ENCODE measurements at regions not wholly inside any gene's neighbourhood (a gene's known extent, or its start where the extent isn't known, plus 50 kb on each side); places are given as distances from the start of the nearest gene placed in this dataset.
"Not testable (repeated sequence)": the region's sequence is repeated elsewhere in the genome, so short reads cannot be mapped to it uniquely, and the experiment has no call there.

DNA sequence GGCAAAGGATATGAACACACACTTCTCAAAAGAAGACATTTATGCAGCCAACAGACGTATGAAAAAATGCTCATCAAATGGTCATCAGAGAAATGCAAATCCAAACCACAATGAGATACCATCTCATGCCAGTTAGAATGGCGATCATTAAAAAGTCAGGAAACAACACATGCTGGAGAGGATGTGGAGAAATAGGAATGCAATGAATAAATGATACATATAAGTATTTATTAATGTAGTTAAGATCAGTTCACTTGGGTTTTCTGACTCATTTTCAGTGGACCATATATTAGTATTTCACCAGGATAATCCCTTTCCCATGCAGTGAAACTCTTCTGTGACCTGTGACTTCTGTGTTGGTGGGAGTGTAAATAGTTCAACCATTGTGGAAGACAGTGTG, 110.1 kb downstream of the ATXN3L start:
- H3K4me1 Mint-ChIP-seq (ENCODE audit: low read depth); H3K4me3 Mint-ChIP-seq; H3K27ac Mint-ChIP-seq; H3K9me3 Mint-ChIP-seq; H3K36me3 Mint-ChIP-seq (ENCODE audit: low read depth); H3K27me3 Mint-ChIP-seq (ENCODE audit: low read depth): not testable (repeated sequence)

GRCh38 chrX:13208281-13208935, 111.4 kb downstream of the ATXN3L start:
- Mint-ChIP-seq H3K27ac (no peak overlapping the region), H3K4me3 (no peak overlapping the region), H3K9me3 (no peaks in the 10 kb centered on the region), H3K4me1 (ENCODE audit: low read depth) (peaks cover 4% of the 10 kb centered on the region), H3K27me3 (ENCODE audit: low read depth) (no peaks in the 10 kb centered on the region), H3K36me3 (ENCODE audit: low read depth) (no peaks in the 10 kb centered on the region)

- Mint-ChIP-seq H3K9me3 (no peaks in the 10 kb centered on the region), H3K27ac (no peak overlapping the region), H3K4me3 (no peak overlapping the region), H3K36me3 (ENCODE audit: low read depth) (no peaks in the 10 kb centered on the region), H3K27me3 (ENCODE audit: low read depth) (no peaks in the 10 kb centered on the region), H3K4me1 (ENCODE audit: low read depth) (no peaks in the 10 kb centered on the region)
Observed at GRCh38 chrX:13203271-13203670, 116.6 kb downstream of the ATXN3L start.

DNA sequence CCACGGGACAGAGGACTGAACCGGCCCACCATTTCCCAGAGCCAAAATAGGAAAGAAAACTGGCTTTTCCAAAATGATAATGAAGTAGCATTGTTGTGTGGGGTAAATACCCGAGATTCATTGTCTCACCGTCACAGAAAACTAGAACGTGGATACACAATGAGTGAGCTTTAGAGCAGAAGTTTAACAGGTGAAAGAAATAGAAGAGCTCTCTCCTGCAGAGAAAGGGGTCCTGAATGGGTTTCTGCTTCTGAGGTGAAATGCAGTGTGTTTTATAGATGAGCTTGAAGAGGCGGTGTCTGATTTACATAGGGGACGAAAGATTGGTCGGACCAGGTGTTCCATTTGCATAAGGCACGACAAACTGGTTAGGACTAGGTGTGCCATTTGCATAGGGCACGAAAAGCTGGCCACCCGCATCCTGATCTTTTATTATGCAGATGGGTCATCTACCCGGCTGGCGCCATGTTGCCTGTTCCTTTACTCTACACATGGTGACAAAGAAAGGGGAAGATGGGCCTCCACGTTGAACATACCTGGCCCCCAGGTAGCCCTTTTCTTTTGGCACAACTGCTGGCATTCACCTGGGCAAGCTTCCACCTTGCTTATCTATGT, 118.1 kb downstream of the ATXN3L start:
- Mint-ChIP-seq H3K27me3 (ENCODE audit: low read depth) (no peaks in the 10 kb centered on the region), H3K27ac (no peak overlapping the region), H3K4me1 (ENCODE audit: low read depth) (no peaks in the 10 kb centered on the region), H3K4me3 (no peak overlapping the region), H3K36me3 (ENCODE audit: low read depth) (no peaks in the 10 kb centered on the region), H3K9me3 (no peaks in the 10 kb centered on the region)

GRCh38 chrX:13200398-13200797, 119.5 kb downstream of the ATXN3L start:
- H3K27me3 Mint-ChIP-seq (ENCODE audit: low read depth): no peaks in the 10 kb centered on the region
- H3K9me3 Mint-ChIP-seq: no peaks in the 10 kb centered on the region
- H3K4me3 Mint-ChIP-seq: no peak overlapping the region
- no peak overlapping the region for H3K27ac Mint-ChIP-seq
- no peaks in the 10 kb centered on the region for H3K4me1 Mint-ChIP-seq (ENCODE audit: low read depth)
- H3K36me3 Mint-ChIP-seq (ENCODE audit: low read depth): no peaks in the 10 kb centered on the region

- no peaks in the 10 kb centered on the region for H3K27me3 Mint-ChIP-seq (ENCODE audit: low read depth)
- no peaks in the 10 kb centered on the region for H3K9me3 Mint-ChIP-seq
- H3K36me3 Mint-ChIP-seq (ENCODE audit: low read depth): no peaks in the 10 kb centered on the region
- no peak overlapping the region for H3K27ac Mint-ChIP-seq
- peaks cover 3% of the 10 kb centered on the region for H3K4me1 Mint-ChIP-seq (ENCODE audit: low read depth)
- no peak overlapping the region for H3K4me3 Mint-ChIP-seq
Observed at GRCh38 chrX:13198762-13199064, 121.1 kb downstream of the ATXN3L start.

GRCh38 chrX:13198056-13198761, 121.6 kb downstream of the ATXN3L start:
- H3K36me3 Mint-ChIP-seq (ENCODE audit: low read depth): no peaks in the 10 kb centered on the region
- no peak overlapping the region for H3K27ac Mint-ChIP-seq
- no peaks in the 10 kb centered on the region for H3K9me3 Mint-ChIP-seq
- peaks cover 3% of the 10 kb centered on the region for H3K4me1 Mint-ChIP-seq (ENCODE audit: low read depth)
- H3K27me3 Mint-ChIP-seq (ENCODE audit: low read depth): no peaks in the 10 kb centered on the region
- no peak overlapping the region for H3K4me3 Mint-ChIP-seq

DNA sequence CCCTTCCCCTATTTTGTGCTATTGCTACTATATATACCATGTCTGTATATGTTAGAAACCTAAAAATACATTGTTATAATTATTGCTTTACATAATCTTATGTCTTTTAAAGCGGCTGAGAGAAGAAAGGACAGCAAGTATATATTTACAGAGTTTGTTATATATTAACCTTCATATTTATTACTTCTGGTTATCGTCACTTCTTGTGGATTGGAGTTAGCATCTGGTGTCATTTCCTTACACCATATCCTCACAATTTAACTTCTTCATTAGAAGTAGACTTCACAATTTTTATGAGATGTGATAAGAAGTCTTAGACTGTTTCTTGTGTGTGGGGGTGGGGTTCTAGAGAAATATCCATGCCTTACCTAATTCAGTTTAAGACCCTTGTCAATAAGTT, 123.1 kb downstream of the ATXN3L start:
- no peak overlapping the region for H3K4me3 Mint-ChIP-seq
- H3K36me3 Mint-ChIP-seq (ENCODE audit: low read depth): no peaks in the 10 kb centered on the region
- no peaks in the 10 kb centered on the region for H3K27me3 Mint-ChIP-seq (ENCODE audit: low read depth)
- H3K4me1 Mint-ChIP-seq (ENCODE audit: low read depth): peaks cover 3% of the 10 kb centered on the region
- H3K9me3 Mint-ChIP-seq: no peaks in the 10 kb centered on the region
- no peak overlapping the region for H3K27ac Mint-ChIP-seq

- Mint-ChIP-seq H3K36me3 (ENCODE audit: low read depth) (no peaks in the 10 kb centered on the region), H3K4me1 (ENCODE audit: low read depth) (peaks cover 3% of the 10 kb centered on the region), H3K9me3 (no peaks in the 10 kb centered on the region), H3K27me3 (ENCODE audit: low read depth) (no peaks in the 10 kb centered on the region), H3K27ac (no peak overlapping the region), H3K4me3 (no peak overlapping the region)
Observed at GRCh38 chrX:13195340-13195739, 124.5 kb downstream of the ATXN3L start.

DNA sequence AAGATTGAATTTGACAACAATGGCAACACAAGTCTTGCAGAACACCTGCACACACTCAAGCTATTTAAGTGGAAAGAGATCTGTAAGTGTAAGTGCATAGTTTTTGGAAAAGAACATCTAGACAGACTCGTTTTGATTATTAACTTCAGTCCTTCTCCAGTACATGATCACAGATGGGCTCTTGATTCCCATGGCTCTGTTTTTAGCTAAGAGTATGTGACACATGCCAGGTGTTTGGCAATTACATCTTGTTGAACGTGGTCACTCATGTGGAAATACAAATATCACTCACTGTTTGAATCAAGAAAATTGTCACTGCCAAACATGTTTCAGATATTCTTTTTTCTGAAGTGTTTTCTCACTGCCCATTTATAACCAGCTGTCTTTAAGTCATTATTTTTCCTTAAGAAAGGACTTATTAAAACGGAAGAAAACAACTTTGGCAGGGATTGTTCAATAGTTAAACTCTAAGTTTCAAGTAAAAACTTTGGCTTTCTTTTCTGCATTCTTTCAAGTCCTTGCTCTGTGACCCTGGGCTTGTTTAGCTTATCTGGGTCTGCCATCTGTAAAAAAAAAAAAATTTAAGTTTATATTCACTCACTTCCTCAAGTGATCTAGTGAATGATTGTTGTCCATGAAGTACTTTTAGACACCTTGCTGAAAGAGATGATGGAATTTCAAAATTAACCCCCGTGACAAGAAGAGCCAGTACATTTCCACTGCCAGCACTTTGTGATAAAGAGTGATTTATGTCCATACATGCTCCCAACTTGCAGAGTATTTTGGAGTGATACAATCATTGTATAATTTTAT, 125.4 kb downstream of the ATXN3L start:
- Mint-ChIP-seq H3K4me3 (no peak overlapping the region), H3K27me3 (ENCODE audit: low read depth) (no peaks in the 10 kb centered on the region), H3K9me3 (no peaks in the 10 kb centered on the region), H3K4me1 (ENCODE audit: low read depth) (peaks cover 3% of the 10 kb centered on the region), H3K27ac (no peak overlapping the region), H3K36me3 (ENCODE audit: low read depth) (no peaks in the 10 kb centered on the region)

- H3K4me3 Mint-ChIP-seq: no peak overlapping the region
- peaks cover 3% of the 10 kb centered on the region for H3K4me1 Mint-ChIP-seq (ENCODE audit: low read depth)
Observed at GRCh38 chrX:13190051-13190450, 129.8 kb downstream of the ATXN3L start.

DNA sequence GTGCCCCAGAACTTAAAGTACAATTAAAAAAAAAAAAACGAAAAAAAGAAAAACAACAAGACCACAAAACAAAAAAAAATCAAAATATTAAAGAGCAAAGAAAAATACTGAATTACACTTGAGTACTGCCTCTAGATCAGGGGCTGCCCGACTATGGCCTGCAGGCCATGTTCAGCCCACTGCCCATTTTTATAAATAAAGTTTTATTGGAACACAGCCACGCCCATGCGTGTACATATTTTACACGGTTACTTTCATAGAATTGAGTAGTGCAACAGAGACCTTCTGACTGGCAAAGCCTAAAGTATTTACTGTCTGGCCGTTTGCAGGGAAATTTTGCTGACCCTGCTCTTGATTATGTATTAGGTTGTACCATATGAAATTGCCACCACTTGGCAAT, 130.5 kb downstream of the ATXN3L start:
- H3K27me3 Mint-ChIP-seq (ENCODE audit: low read depth): no peaks in the 10 kb centered on the region
- H3K9me3 Mint-ChIP-seq: peaks cover 2% of the 10 kb centered on the region
- H3K4me3 Mint-ChIP-seq: no peak overlapping the region
- no peaks in the 10 kb centered on the region for H3K4me1 Mint-ChIP-seq (ENCODE audit: low read depth)
- no peak overlapping the region for H3K27ac Mint-ChIP-seq
- peaks cover 3% of the 10 kb centered on the region for H3K36me3 Mint-ChIP-seq (ENCODE audit: low read depth)

More at GRCh38 chrX:13190051-13190450, 129.8 kb downstream of the ATXN3L start:
- Mint-ChIP-seq H3K9me3 (no peaks in the 10 kb centered on the region), H3K27me3 (ENCODE audit: low read depth) (no peaks in the 10 kb centered on the region), H3K36me3 (ENCODE audit: low read depth) (peaks cover 2% of the 10 kb centered on the region), H3K27ac (no peak overlapping the region)

- Mint-ChIP-seq H3K9me3 (peaks cover 6% of the 10 kb centered on the region), H3K36me3 (ENCODE audit: low read depth) (peaks cover 3% of the 10 kb centered on the region), H3K4me1 (ENCODE audit: low read depth) (no peaks in the 10 kb centered on the region), H3K4me3 (no peak overlapping the region), H3K27me3 (ENCODE audit: low read depth) (no peaks in the 10 kb centered on the region), H3K27ac (no peak overlapping the region)
Observed at GRCh38 chrX:13188731-13189309, 131.0 kb downstream of the ATXN3L start.

GRCh38 chrX:13186643-13187042, 133.2 kb downstream of the ATXN3L start:
- not testable (repeated sequence) for H3K27me3 Mint-ChIP-seq (ENCODE audit: low read depth); H3K4me1 Mint-ChIP-seq (ENCODE audit: low read depth); H3K4me3 Mint-ChIP-seq; H3K27ac Mint-ChIP-seq; H3K36me3 Mint-ChIP-seq (ENCODE audit: low read depth); H3K9me3 Mint-ChIP-seq

Data from T-helper 1 cell treated with Interleukin-12 subunit alpha and Interleukin-12 subunit beta and Interleukin-4 antibody, amounts not matched to agents 30 μg/mL and 1 μg/mL, for 36 hours (primary cell).